ENCODE measurements at regions not wholly inside any gene's neighbourhood (a gene's known extent, or its start where the extent isn't known, plus 50 kb on each side); places are given as distances from the start of the nearest gene placed in this dataset.

DNA sequence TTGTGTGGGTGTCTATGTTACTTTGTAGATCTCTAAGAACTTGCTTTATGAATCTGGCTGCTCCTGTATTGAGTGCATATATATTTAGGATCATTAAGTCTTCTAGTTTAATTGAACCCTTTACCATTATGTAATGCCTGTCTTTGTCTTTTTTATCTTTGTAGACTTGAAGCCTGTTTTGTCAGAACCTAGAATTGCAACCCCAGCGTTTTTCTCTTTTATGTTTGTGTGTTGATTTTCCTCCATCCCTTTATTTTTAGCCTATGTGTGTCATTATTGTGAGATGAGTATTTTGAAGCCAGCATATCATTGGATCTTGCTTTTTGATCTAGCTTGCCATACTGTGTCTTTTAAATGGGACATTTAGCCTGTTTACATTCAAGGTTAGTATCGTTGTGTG is 573.2 kb downstream of the BRINP3 start:
- Mint-ChIP-seq H3K27ac (no peak overlapping the region), H3K36me3 (ENCODE audit: low read depth) (no peaks in the 10 kb centered on the region), H3K27me3 (ENCODE audit: insufficient read depth, low read depth, poor library complexity) (no peaks in the 10 kb centered on the region), H3K4me1 (peaks cover 10% of the 10 kb centered on the region; the same call in 2 of the 3 replicates), H3K4me3 (no peak overlapping the region), H3K9me3 (no peaks in the 10 kb centered on the region)
- H3K36me3 ChIP-seq (ENCODE audit: insufficient read depth): no peaks in the 10 kb centered on the region
- no peak overlapping the region for H3K4me3 ChIP-seq
- no peak overlapping the region for H3K4me2 ChIP-seq
- no peaks in the 10 kb centered on the region for H3K27me3 ChIP-seq (ENCODE audit: insufficient read depth)
- H3K27ac ChIP-seq (ENCODE audit: low read depth): no peak overlapping the region
- no peaks in the 10 kb centered on the region for H3F3A ChIP-seq (replicated peaks; ENCODE audit: low read depth)
- H3K4me1 ChIP-seq (ENCODE audit: insufficient read depth): peaks cover 9% of the 10 kb centered on the region; the same call in 1 of the 2 replicates
- TF ChIP-seq ZNF331 (CRISPR knock-in tag; IDR thresholded peaks at IDR 0.05; ENCODE audit: low read depth): no peak
- no peak for TF ChIP-seq STAT1 (IDR thresholded peaks at IDR 0.05; ENCODE audit: unreplicated experiment)
- TF ChIP-seq POLR2AphosphoS5 (IDR thresholded peaks at IDR 0.05; ENCODE audit: low read depth): no peak
- TF ChIP-seq ZNF114 (CRISPR knock-in tag; IDR thresholded peaks at IDR 0.05): no peak
- TF ChIP-seq, protein P1, sequence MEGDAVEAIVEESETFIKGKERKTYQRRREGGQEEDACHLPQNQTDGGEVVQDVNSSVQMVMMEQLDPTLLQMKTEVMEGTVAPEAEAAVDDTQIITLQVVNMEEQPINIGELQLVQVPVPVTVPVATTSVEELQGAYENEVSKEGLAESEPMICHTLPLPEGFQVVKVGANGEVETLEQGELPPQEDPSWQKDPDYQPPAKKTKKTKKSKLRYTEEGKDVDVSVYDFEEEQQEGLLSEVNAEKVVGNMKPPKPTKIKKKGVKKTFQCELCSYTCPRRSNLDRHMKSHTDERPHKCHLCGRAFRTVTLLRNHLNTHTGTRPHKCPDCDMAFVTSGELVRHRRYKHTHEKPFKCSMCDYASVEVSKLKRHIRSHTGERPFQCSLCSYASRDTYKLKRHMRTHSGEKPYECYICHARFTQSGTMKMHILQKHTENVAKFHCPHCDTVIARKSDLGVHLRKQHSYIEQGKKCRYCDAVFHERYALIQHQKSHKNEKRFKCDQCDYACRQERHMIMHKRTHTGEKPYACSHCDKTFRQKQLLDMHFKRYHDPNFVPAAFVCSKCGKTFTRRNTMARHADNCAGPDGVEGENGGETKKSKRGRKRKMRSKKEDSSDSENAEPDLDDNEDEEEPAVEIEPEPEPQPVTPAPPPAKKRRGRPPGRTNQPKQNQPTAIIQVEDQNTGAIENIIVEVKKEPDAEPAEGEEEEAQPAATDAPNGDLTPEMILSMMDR (conservative IDR thresholded peaks at IDR 0.05; ENCODE audit: low read depth in 2 of 2): no peak
- TF ChIP-seq, protein P2, sequence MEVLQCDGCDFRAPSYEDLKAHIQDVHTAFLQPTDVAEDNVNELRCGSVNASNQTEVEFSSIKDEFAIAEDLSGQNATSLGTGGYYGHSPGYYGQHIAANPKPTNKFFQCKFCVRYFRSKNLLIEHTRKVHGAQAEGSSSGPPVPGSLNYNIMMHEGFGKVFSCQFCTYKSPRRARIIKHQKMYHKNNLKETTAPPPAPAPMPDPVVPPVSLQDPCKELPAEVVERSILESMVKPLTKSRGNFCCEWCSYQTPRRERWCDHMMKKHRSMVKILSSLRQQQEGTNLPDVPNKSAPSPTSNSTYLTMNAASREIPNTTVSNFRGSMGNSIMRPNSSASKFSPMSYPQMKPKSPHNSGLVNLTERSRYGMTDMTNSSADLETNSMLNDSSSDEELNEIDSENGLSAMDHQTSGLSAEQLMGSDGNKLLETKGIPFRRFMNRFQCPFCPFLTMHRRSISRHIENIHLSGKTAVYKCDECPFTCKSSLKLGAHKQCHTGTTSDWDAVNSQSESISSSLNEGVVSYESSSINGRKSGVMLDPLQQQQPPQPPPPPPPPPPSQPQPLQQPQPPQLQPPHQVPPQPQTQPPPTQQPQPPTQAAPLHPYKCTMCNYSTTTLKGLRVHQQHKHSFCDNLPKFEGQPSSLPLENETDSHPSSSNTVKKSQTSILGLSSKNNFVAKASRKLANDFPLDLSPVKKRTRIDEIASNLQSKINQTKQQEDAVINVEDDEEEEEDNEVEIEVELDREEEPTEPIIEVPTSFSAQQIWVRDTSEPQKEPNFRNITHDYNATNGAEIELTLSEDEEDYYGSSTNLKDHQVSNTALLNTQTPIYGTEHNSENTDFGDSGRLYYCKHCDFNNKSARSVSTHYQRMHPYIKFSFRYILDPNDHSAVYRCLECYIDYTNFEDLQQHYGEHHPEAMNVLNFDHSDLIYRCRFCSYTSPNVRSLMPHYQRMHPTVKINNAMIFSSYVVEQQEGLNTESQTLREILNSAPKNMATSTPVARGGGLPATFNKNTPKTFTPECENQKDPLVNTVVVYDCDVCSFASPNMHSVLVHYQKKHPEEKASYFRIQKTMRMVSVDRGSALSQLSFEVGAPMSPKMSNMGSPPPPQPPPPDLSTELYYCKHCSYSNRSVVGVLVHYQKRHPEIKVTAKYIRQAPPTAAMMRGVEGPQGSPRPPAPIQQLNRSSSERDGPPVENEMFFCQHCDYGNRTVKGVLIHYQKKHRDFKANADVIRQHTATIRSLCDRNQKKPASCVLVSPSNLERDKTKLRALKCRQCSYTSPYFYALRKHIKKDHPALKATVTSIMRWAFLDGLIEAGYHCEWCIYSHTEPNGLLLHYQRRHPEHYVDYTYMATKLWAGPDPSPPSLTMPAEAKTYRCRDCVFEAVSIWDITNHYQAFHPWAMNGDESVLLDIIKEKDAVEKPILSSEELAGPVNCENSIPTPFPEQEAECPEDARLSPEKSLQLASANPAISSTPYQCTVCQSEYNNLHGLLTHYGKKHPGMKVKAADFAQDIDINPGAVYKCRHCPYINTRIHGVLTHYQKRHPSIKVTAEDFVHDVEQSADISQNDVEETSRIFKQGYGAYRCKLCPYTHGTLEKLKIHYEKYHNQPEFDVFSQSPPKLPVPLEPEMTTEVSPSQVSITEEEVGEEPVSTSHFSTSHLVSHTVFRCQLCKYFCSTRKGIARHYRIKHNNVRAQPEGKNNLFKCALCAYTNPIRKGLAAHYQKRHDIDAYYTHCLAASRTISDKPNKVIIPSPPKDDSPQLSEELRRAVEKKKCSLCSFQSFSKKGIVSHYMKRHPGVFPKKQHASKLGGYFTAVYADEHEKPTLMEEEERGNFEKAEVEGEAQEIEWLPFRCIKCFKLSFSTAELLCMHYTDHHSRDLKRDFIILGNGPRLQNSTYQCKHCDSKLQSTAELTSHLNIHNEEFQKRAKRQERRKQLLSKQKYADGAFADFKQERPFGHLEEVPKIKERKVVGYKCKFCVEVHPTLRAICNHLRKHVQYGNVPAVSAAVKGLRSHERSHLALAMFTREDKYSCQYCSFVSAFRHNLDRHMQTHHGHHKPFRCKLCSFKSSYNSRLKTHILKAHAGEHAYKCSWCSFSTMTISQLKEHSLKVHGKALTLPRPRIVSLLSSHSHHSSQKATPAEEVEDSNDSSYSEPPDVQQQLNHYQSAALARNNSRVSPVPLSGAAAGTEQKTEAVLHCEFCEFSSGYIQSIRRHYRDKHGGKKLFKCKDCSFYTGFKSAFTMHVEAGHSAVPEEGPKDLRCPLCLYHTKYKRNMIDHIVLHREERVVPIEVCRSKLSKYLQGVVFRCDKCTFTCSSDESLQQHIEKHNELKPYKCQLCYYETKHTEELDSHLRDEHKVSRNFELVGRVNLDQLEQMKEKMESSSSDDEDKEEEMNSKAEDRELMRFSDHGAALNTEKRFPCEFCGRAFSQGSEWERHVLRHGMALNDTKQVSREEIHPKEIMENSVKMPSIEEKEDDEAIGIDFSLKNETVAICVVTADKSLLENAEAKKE (CRISPR knock-in tag; IDR thresholded peaks at IDR 0.05): no peak
- TF ChIP-seq EZH2 (IDR thresholded peaks at IDR 0.05; ENCODE audit: low read depth, unreplicated experiment): no peak
- TF ChIP-seq, protein P3, sequence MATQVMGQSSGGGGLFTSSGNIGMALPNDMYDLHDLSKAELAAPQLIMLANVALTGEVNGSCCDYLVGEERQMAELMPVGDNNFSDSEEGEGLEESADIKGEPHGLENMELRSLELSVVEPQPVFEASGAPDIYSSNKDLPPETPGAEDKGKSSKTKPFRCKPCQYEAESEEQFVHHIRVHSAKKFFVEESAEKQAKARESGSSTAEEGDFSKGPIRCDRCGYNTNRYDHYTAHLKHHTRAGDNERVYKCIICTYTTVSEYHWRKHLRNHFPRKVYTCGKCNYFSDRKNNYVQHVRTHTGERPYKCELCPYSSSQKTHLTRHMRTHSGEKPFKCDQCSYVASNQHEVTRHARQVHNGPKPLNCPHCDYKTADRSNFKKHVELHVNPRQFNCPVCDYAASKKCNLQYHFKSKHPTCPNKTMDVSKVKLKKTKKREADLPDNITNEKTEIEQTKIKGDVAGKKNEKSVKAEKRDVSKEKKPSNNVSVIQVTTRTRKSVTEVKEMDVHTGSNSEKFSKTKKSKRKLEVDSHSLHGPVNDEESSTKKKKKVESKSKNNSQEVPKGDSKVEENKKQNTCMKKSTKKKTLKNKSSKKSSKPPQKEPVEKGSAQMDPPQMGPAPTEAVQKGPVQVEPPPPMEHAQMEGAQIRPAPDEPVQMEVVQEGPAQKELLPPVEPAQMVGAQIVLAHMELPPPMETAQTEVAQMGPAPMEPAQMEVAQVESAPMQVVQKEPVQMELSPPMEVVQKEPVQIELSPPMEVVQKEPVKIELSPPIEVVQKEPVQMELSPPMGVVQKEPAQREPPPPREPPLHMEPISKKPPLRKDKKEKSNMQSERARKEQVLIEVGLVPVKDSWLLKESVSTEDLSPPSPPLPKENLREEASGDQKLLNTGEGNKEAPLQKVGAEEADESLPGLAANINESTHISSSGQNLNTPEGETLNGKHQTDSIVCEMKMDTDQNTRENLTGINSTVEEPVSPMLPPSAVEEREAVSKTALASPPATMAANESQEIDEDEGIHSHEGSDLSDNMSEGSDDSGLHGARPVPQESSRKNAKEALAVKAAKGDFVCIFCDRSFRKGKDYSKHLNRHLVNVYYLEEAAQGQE (IDR thresholded peaks at IDR 0.05; ENCODE audit: unreplicated experiment): no peak
- no peak for TF ChIP-seq EZH2phosphoT487 (IDR thresholded peaks at IDR 0.05; ENCODE audit: unreplicated experiment)
- TF ChIP-seq CREB1 (CRISPR knock-in tag; IDR thresholded peaks at IDR 0.05; ENCODE audit: low read depth): no peak
- TF ChIP-seq, protein P4, sequence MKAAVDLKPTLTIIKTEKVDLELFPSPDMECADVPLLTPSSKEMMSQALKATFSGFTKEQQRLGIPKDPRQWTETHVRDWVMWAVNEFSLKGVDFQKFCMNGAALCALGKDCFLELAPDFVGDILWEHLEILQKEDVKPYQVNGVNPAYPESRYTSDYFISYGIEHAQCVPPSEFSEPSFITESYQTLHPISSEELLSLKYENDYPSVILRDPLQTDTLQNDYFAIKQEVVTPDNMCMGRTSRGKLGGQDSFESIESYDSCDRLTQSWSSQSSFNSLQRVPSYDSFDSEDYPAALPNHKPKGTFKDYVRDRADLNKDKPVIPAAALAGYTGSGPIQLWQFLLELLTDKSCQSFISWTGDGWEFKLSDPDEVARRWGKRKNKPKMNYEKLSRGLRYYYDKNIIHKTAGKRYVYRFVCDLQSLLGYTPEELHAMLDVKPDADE (IDR thresholded peaks at IDR 0.05): no peak
- TF ChIP-seq JUNB (IDR thresholded peaks at IDR 0.05; ENCODE audit: unreplicated experiment): no peak
- no peak for TF ChIP-seq NANOG (IDR thresholded peaks at IDR 0.05; ENCODE audit: borderline replicate concordance)
- no peak overlapping the region for H2AFZ ChIP-seq
- H4K20me1 ChIP-seq (replicated peaks; ENCODE audit: insufficient read depth): no peaks in the 10 kb centered on the region
- no peaks in the 10 kb centered on the region for H3K79me2 ChIP-seq (replicated peaks; ENCODE audit: insufficient read depth)
- no peak for ATAC-seq
- no peaks in the 10 kb centered on the region; the same call in 1 of the 2 replicates for H3K9me2 ChIP-seq (ENCODE audit: insufficient read depth)
- DNase-seq (ENCODE audit: low spot score): no peak

Data from GM23338 (cell line).